NOMO-1 treated with dmso at 0.1 percent for 144 hours (cell line): ENCODE measurements at regions not wholly inside any gene's neighbourhood (a gene's known extent, or its start where the extent isn't known, plus 50 kb on each side); places are given as distances from the start of the nearest gene placed in this dataset.
"Not testable (repeated sequence)": the region's sequence is repeated elsewhere in the genome, so short reads cannot be mapped to it uniquely, and the experiment has no call there.

ENCODE experiments used
- DNase-seq: peaks from one replicate; lab custom pipeline; 2025; ENCODE audit not compliant: unreplicated experiment; lab: John Stamatoyannopoulos, UW

GRCh38 chr5:99478450-99478849, 549.6 kb upstream of the CHD1 start:
- not testable (repeated sequence) for DNase-seq

GRCh38 chr5:99473328-99473727, 544.5 kb upstream of the CHD1 start:
- DNase-seq = not testable (repeated sequence)

- not testable (repeated sequence) for DNase-seq
These were observed 542.9 kb upstream of the CHD1 start for GRCh38 chr5:99471726-99472125.

GRCh38 chr5:99471178-99471577, 542.4 kb upstream of the CHD1 start:
- DNase-seq = not testable (repeated sequence)

- not testable (repeated sequence) for DNase-seq
These were observed 541.8 kb upstream of the CHD1 start for GRCh38 chr5:99470636-99471035.

GRCh38 chr5:99460701-99461100, 531.9 kb upstream of the CHD1 start:
- DNase-seq = no peak

GRCh38 chr5:99453196-99453595, 524.4 kb upstream of the CHD1 start:
- DNase-seq = no peak

- DNase-seq = no peak
These were observed 521.0 kb upstream of the CHD1 start for GRCh38 chr5:99449786-99450185.

- DNase-seq = no peak
These were observed 517.0 kb upstream of the CHD1 start for GRCh38 chr5:99445805-99446204.

- DNase-seq = no peak
These were observed 512.4 kb upstream of the CHD1 start for GRCh38 chr5:99441235-99441634.

- DNase-seq = no peak
These were observed 509.8 kb upstream of the CHD1 start for GRCh38 chr5:99438619-99439018.

- no peak for DNase-seq
These were observed 509.2 kb upstream of the CHD1 start for GRCh38 chr5:99437986-99438385.

GRCh38 chr5:99423396-99423795, 494.6 kb upstream of the CHD1 start:
- DNase-seq = not testable (repeated sequence)

- not testable (repeated sequence) for DNase-seq
These were observed 489.8 kb upstream of the CHD1 start for GRCh38 chr5:99418640-99419039.

- not testable (repeated sequence) for DNase-seq
These were observed 481.6 kb upstream of the CHD1 start for GRCh38 chr5:99410386-99410785.

GRCh38 chr5:99404764-99405302, 476.0 kb upstream of the CHD1 start:
- not testable (repeated sequence) for DNase-seq

- DNase-seq = not testable (repeated sequence)
These were observed 471.8 kb upstream of the CHD1 start for GRCh38 chr5:99400571-99400970.

GRCh38 chr5:99398976-99399375, 470.2 kb upstream of the CHD1 start:
- DNase-seq = no peak

GRCh38 chr5:99386406-99387077, 457.7 kb upstream of the CHD1 start:
- DNase-seq = no peak

GRCh38 chr5:99379187-99379586, 450.4 kb upstream of the CHD1 start:
- DNase-seq = no peak

GRCh38 chr5:99378443-99378842, 449.6 kb upstream of the CHD1 start:
- no peak for DNase-seq

GRCh38 chr5:99369797-99370593, 441.2 kb upstream of the CHD1 start:
- DNase-seq = no peak
